Common myeloid progenitor, CD34-positive (primary cell): ENCODE measurements at regions not wholly inside any gene's neighbourhood (a gene's known extent, or its start where the extent isn't known, plus 50 kb on each side); places are given as distances from the start of the nearest gene placed in this dataset.
A peak's percentile ranks its signal among the peaks of the same experiment; 100 is the strongest.
"Not testable (repeated sequence)": the region's sequence is repeated elsewhere in the genome, so short reads cannot be mapped to it uniquely, and the experiment has no call there.

Experiments used
- CTCF ChIA-PET: fragments of 350-600 bp; sonication (Branson Sonifier 250); formaldehyde crosslinking; loops from one replicate; lab custom pipeline; 2021; ENCODE audit warnings: antibody characterized with exemption; lab: Charles Lee
- POLR2A ChIA-PET: fragments of 350-600 bp; sonication (Branson Sonifier 250); formaldehyde crosslinking; loops from one replicate; lab custom pipeline; 2021; ENCODE audit warnings: antibody characterized with exemption; lab: Charles Lee
- DNase-seq, 3 donors: peaks; one replicate each; pipeline versions ENCODE4 v3.0.0 to v3.0.0-alpha.2; 2013
- H3K27ac ChIP-seq, 2 experiments: 1 replicate in 1 of 2; 2 replicates in 1 of 2; pipeline ENCODE4 v1.7.0; 2013; ENCODE audit warnings: inconsistent platforms in 2 of 2, low read length in 2 of 2, mild to moderate bottlenecking in 2 of 2, low read depth in 1 of 2, moderate library complexity in 1 of 2; ENCODE audit not compliant: severe bottlenecking in 2 of 2, insufficient read depth in 1 of 2, poor library complexity in 1 of 2
- H3K27me3 ChIP-seq, 5 experiments: replicated peaks in 2 of 5; 1 replicate in 3 of 5; 2 replicates in 2 of 5; pipeline versions ENCODE4 v1.6.1 to v1.7.0; 2013; ENCODE audit warnings: low read length in 4 of 5, mild to moderate bottlenecking in 2 of 5, moderate library complexity in 2 of 5, inconsistent platforms in 1 of 5; ENCODE audit not compliant: insufficient read depth in 5 of 5, control insufficient read depth in 4 of 5
- H3K36me3 ChIP-seq, 4 experiments: 1 replicate in 2 of 4; 2 replicates in 2 of 4; pipeline versions ENCODE4 v1.6.1 to v1.7.0; 2013; ENCODE audit warnings: low read length in 3 of 4, control low read depth in 1 of 4, mild to moderate bottlenecking in 1 of 4; ENCODE audit not compliant: control insufficient read depth in 4 of 4, insufficient read depth in 4 of 4
- H3K4me1 ChIP-seq, 4 experiments: 1 replicate in 3 of 4; 2 replicates in 1 of 4; pipeline versions ENCODE4 v1.6.1 to v1.7.1; 2013; ENCODE audit warnings: low read length in 3 of 4, mild to moderate bottlenecking in 3 of 4, control low read depth in 1 of 4, inconsistent platforms in 1 of 4, moderate library complexity in 1 of 4; ENCODE audit not compliant: control insufficient read depth in 4 of 4, insufficient read depth in 4 of 4; ENCODE audit errors: control extremely low read depth in 1 of 4
- H3K4me3 ChIP-seq, 7 experiments: 1 replicate in 4 of 7; 2 replicates in 3 of 7; pipeline versions ENCODE4 v1.5.1 to v1.7.0; 2013; ENCODE audit warnings: mild to moderate bottlenecking in 7 of 7, low read length in 6 of 7, moderate library complexity in 6 of 7, inconsistent platforms in 2 of 7, low read depth in 2 of 7, control low read depth in 1 of 7; ENCODE audit not compliant: insufficient read depth in 4 of 7, control insufficient read depth in 1 of 7; ENCODE audit errors: extremely low read depth in 1 of 7
- H3K9me3 ChIP-seq, 5 experiments: 1 replicate in 4 of 5; 2 replicates in 1 of 5; pipeline versions ENCODE4 v1.6.1 to v1.7.1; 2013; ENCODE audit warnings: low read length in 4 of 5, mild to moderate bottlenecking in 2 of 5, inconsistent platforms in 1 of 5, low read depth in 1 of 5, moderate library complexity in 1 of 5; ENCODE audit not compliant: control insufficient read depth in 4 of 5, insufficient read depth in 2 of 5; ENCODE audit errors: control extremely low read depth in 1 of 5
- WGBS: methylation state at CpG from one replicate; pipeline ENCODE4 v1.1.5; 2013; ENCODE audit not compliant: insufficient coverage; 5-methylcytosine and 5-hydroxymethylcytosine counted together

GRCh38 chrY:10627116-10627515 is 1099.4 kb downstream of the TSPY10 start:
- Histone ChIP-seq H3K36me3 (no peaks in the 10 kb centered on the region), H3K4me1 (no peaks in the 10 kb centered on the region), H3K27ac (no peak overlapping the region), H3K9me3 (peaks cover 0 to 4% (median 0%) of the 10 kb centered on the region in 5 experiments), H3K4me3 (no peak overlapping the region), H3K27me3 (no peaks in the 10 kb centered on the region)
- no CpG with 5 or more reads among the region's 3 CpGs for WGBS
- ChIA-PET CTCF (no interaction called here), POLR2A (no interaction called here)
- DNase-seq, result peak; percentile 72 to 87 (median 73)

DNA sequence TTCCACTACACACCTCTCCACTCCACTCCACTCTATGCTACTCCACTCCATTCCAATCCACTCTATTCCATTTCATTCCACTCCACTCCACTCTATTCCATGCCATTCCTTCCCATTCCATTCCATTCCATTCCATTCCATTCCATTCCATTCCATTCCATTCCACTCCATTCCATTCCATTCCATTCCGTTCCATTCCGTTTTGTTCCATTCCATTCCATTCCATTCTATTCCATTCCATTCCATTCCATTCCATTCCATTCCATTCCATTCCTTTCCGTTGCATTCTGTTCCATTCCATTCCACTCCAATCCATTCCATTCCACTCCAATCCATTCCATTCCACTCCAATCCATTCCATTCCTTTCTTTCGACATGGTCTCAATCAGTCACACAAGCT is 1121.1 kb downstream of the TSPY10 start:
- H3K36me3 ChIP-seq, H3K4me3 ChIP-seq, H3K4me1 ChIP-seq, H3K27ac ChIP-seq, POLR2A ChIA-PET, H3K9me3 ChIP-seq, H3K27me3 ChIP-seq, CTCF ChIA-PET, DNase-seq: not testable (repeated sequence)
- WGBS, result no CpG with 5 or more reads among the region's 4 CpGs

- H3K4me1 ChIP-seq, H3K36me3 ChIP-seq, H3K27me3 ChIP-seq, DNase-seq, H3K4me3 ChIP-seq, H3K27ac ChIP-seq, POLR2A ChIA-PET, CTCF ChIA-PET: not testable (repeated sequence)
- WGBS, result no CpG with 5 or more reads among the region's 3 CpGs
- peaks cover 0 to 37% (median 1%) of the 10 kb centered on the region in 5 experiments for H3K9me3 ChIP-seq
Observed at GRCh38 chrY:10657120-10657519, 1129.4 kb downstream of the TSPY10 start.

DNA sequence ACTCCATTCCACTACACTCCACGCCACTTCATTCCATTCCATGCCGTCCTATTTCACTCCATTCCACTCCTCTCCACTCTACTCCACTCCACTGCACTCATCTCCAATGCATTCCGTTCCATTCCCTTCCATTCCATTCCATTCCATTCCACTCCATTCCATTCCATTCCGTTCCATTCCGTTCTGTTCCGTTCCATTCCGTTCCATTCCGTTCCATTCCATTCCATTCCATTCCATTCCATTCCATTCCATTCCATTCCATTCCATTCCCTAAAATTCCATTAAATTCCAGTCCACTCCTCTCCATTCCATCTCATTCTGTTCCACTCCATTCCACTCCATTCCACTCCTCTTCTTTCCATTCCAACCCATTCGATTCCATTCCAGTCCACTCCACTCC is 1139.1 kb downstream of the TSPY10 start:
- Histone ChIP-seq H3K4me1 (no peaks in the 10 kb centered on the region), H3K9me3 (peaks cover 0 to 32% (median 7%) of the 10 kb centered on the region in 5 experiments), H3K27ac (no peak overlapping the region), H3K27me3 (no peaks in the 10 kb centered on the region), H3K4me3 (no peak overlapping the region), H3K36me3 (no peaks in the 10 kb centered on the region)
- DNase-seq, result no peak
- ChIA-PET CTCF (no interaction called here), POLR2A (no interaction called here)
- no CpG with 5 or more reads among the region's 9 CpGs for WGBS

- no peak overlapping the region for H3K27ac ChIP-seq
- H3K36me3 ChIP-seq, result no peaks in the 10 kb centered on the region
- CTCF ChIA-PET, result no interaction called here
- H3K4me1 ChIP-seq, result no peaks in the 10 kb centered on the region
- POLR2A ChIA-PET, result no interaction called here
- WGBS, result no CpG with 5 or more reads among the region's 6 CpGs
- H3K4me3 ChIP-seq, result no peak overlapping the region
- DNase-seq, result no peak
- no peaks in the 10 kb centered on the region for H3K27me3 ChIP-seq
- H3K9me3 ChIP-seq, result peaks cover 0 to 23% (median 2%) of the 10 kb centered on the region in 5 experiments
Observed at GRCh38 chrY:10686414-10686813, 1158.7 kb downstream of the TSPY10 start.
